HepG2 (cell line): ENCODE measurements at regions not wholly inside any gene's neighbourhood (a gene's known extent, or its start where the extent isn't known, plus 50 kb on each side); places are given as distances from the start of the nearest gene placed in this dataset.

Source experiments
- BHLHE40 ChIP-seq: IDR thresholded peaks from 2 replicates; pipeline ENCODE4 v1.6.1; 2011; ENCODE audit warnings: low read length, improper control_type of control experiment
- CHCHD3 ChIP-seq: sonication (generic); formaldehyde crosslinking; IDR thresholded peaks from 2 replicates; pipeline ENCODE4 v1.8.0; 2022; ENCODE audit warnings: mild to moderate bottlenecking, missing genetic modification reagents, moderate library complexity
- EHMT2 ChIP-seq: fragments of 200-600 bp; sonication (generic); IDR thresholded peaks from 2 replicates; pipeline ENCODE4 v1.7.0; 2017; ENCODE audit warnings: antibody characterized with exemption, low read depth, low read length, borderline replicate concordance
- FOSL1 ChIP-seq: sonication (generic); formaldehyde crosslinking; IDR thresholded peaks from 2 replicates; pipeline ENCODE4 v1.9.0; 2021; ENCODE audit warnings: missing genetic modification reagents, borderline replicate concordance
- FOXP1 ChIP-seq, 2 experiments: fragments of 450-650 bp in 1 of 2; IDR thresholded peaks; 2 replicates each; pipeline ENCODE4 v1.6.1; 2017 to 2018; ENCODE audit warnings: antibody characterized with exemption in 1 of 2
- HNRNPUL1 ChIP-seq: fragments of 200-400 bp; formaldehyde crosslinking; IDR thresholded peaks from 2 replicates; pipeline ENCODE4 v1.6.1; 2017; ENCODE audit warnings: low read depth, mild to moderate bottlenecking, low read length, moderate library complexity
- IKZF1 ChIP-seq: fragments of 450-650 bp; IDR thresholded peaks from 2 replicates; pipeline ENCODE4 v1.7.1; 2016
- IRF2 ChIP-seq: IDR thresholded peaks from 2 replicates; pipeline ENCODE4 v1.6.1; 2018; ENCODE audit warnings: missing genetic modification reagents, missing compliant biosample characterization
- MXI1 ChIP-seq: IDR thresholded peaks from 3 replicates; pipeline ENCODE4 v1.6.1; 2012; ENCODE audit warnings: low read depth, low read length, inconsistent platforms, borderline replicate concordance
- NR2F1 ChIP-seq, 2 experiments: fragments of 450-650 bp in 1 of 2; formaldehyde crosslinking in 1 of 2; IDR thresholded peaks; 2 replicates each; pipeline versions ENCODE4 v1.5.0 to v1.6.1; 2016 to 2020; ENCODE audit warnings: mild to moderate bottlenecking in 1 of 2, missing compliant biosample characterization in 1 of 2, missing genetic modification reagents in 1 of 2, moderate library complexity in 1 of 2
- RXRA ChIP-seq: sonication (generic); formaldehyde crosslinking; IDR thresholded peaks from 2 replicates; pipeline ENCODE4 v1.5.1; 2020; ENCODE audit warnings: missing genetic modification reagents
- RXRB ChIP-seq: IDR thresholded peaks from 2 replicates; pipeline ENCODE4 v1.6.1; 2016; ENCODE audit warnings: borderline replicate concordance, missing genetic modification reagents, missing compliant biosample characterization
- TARDBP ChIP-seq: sonication (generic); formaldehyde crosslinking; IDR thresholded peaks from 2 replicates; pipeline ENCODE4 v1.8.0; 2022; ENCODE audit warnings: mild to moderate bottlenecking, missing genetic modification reagents
- TEAD2 ChIP-seq: sonication (generic); formaldehyde crosslinking; IDR thresholded peaks from 2 replicates; pipeline ENCODE4 v1.9.0; 2021; ENCODE audit warnings: missing genetic modification reagents
- ZNF883 ChIP-seq: sonication (generic); formaldehyde crosslinking; IDR thresholded peaks from 2 replicates; pipeline ENCODE4 v1.5.1; 2020; ENCODE audit warnings: mild to moderate bottlenecking, missing genetic modification reagents; ENCODE audit errors: not compliant biosample characterization
- TF ChIP-seq, protein P1 (sequence below): sonication (generic); formaldehyde crosslinking; IDR thresholded peaks from 2 replicates; pipeline ENCODE4 v1.5.1; 2020; ENCODE audit warnings: missing genetic modification reagents, mild to moderate bottlenecking, borderline replicate concordance
- TF ChIP-seq, protein P2 (sequence below): sonication (generic); formaldehyde crosslinking; IDR thresholded peaks from 2 replicates; pipeline ENCODE4 v1.4.0; 2020; ENCODE audit warnings: mild to moderate bottlenecking, missing genetic modification reagents
- TF ChIP-seq, protein P3 (sequence below): sonication (generic); formaldehyde crosslinking; IDR thresholded peaks from 2 replicates; pipeline ENCODE4 v1.4.0; 2020; ENCODE audit warnings: missing genetic modification reagents
- TF ChIP-seq, protein P4 (sequence below): sonication (generic); formaldehyde crosslinking; IDR thresholded peaks from 2 replicates; pipeline ENCODE4 v1.4.0; 2020; ENCODE audit warnings: low read depth, mild to moderate bottlenecking, missing genetic modification reagents

DNA sequence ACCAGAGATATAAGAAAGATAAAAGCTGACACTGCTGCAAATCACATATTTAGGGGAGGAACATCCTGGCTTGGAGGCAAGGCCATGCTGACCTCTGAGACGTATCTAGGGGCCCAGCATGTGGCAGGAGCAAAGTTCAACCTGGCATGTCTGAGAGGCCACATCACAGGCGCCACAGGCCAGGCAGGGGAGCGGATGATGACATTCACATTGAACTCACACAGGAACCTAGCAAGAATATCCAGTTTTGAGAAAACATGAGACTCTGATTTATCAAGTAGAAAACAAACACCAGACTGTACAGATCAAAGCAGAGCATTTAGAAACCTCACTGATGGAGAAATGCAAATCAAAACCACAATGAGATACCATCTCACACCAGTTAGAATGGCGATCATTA is 64.2 kb upstream of the STK32A start (continued):
- TF ChIP-seq, protein P1, sequence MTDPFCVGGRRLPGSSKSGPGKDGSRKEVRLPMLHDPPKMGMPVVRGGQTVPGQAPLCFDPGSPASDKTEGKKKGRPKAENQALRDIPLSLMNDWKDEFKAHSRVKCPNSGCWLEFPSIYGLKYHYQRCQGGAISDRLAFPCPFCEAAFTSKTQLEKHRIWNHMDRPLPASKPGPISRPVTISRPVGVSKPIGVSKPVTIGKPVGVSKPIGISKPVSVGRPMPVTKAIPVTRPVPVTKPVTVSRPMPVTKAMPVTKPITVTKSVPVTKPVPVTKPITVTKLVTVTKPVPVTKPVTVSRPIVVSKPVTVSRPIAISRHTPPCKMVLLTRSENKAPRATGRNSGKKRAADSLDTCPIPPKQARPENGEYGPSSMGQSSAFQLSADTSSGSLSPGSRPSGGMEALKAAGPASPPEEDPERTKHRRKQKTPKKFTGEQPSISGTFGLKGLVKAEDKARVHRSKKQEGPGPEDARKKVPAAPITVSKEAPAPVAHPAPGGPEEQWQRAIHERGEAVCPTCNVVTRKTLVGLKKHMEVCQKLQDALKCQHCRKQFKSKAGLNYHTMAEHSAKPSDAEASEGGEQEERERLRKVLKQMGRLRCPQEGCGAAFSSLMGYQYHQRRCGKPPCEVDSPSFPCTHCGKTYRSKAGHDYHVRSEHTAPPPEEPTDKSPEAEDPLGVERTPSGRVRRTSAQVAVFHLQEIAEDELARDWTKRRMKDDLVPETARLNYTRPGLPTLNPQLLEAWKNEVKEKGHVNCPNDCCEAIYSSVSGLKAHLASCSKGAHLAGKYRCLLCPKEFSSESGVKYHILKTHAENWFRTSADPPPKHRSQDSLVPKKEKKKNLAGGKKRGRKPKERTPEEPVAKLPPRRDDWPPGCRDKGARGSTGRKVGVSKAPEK (CRISPR knock-in tag) = peak; percentile 54; the same call in 1 of the 2 replicates
- TF ChIP-seq ZNF883 (CRISPR knock-in tag) (no peak), FOSL1 (CRISPR knock-in tag) (peak; percentile 30; the same call in 1 of the 2 replicates), FOXP1 (IDR thresholded peaks at IDR 0.05) (no peak), FOXP1 (CRISPR knock-in tag; IDR thresholded peaks at IDR 0.05) (peak; percentile 81; the same call in 1 of the 2 replicates), HNRNPUL1 (no peak), TARDBP (peak; percentile 48; the same call in 1 of the 2 replicates), TEAD2 (CRISPR knock-in tag) (no peak), IRF2 (CRISPR knock-in tag) (peak; percentile 86), RXRA (CRISPR knock-in tag) (peak; percentile 96), IKZF1 (no peak), NR2F1 (CRISPR knock-in tag; IDR thresholded peaks at IDR 0.05) (peak; percentile 81 to 86), EHMT2 (no peak), MXI1 (peak; percentile 22; the same call in 1 of the 3 replicates), CHCHD3 (CRISPR knock-in tag) (no peak), BHLHE40 (peak; percentile 53), RXRB (CRISPR knock-in tag) (peak; percentile 95)
- TF ChIP-seq, protein P2, sequence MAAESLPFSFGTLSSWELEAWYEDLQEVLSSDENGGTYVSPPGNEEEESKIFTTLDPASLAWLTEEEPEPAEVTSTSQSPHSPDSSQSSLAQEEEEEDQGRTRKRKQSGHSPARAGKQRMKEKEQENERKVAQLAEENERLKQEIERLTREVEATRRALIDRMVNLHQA (CRISPR knock-in tag) = no peak
- TF ChIP-seq, protein P3, sequence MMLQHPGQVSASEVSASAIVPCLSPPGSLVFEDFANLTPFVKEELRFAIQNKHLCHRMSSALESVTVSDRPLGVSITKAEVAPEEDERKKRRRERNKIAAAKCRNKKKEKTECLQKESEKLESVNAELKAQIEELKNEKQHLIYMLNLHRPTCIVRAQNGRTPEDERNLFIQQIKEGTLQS (CRISPR knock-in tag) = peak; percentile 84
- TF ChIP-seq, protein P4, sequence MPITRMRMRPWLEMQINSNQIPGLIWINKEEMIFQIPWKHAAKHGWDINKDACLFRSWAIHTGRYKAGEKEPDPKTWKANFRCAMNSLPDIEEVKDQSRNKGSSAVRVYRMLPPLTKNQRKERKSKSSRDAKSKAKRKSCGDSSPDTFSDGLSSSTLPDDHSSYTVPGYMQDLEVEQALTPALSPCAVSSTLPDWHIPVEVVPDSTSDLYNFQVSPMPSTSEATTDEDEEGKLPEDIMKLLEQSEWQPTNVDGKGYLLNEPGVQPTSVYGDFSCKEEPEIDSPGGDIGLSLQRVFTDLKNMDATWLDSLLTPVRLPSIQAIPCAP (CRISPR knock-in tag) = no peak
